ENCODE measurements at regions not wholly inside any gene's neighbourhood (a gene's known extent, or its start where the extent isn't known, plus 50 kb on each side); places are given as distances from the start of the nearest gene placed in this dataset.

- H3F3A ChIP-seq (ENCODE audit: insufficient read depth, low read length, poor library complexity, severe bottlenecking), result no peaks in the 10 kb centered on the region
- H3K79me2 ChIP-seq (replicated peaks; ENCODE audit: insufficient read depth, low read length), result no peaks in the 10 kb centered on the region
- H4K20me1 ChIP-seq (ENCODE audit: insufficient read depth), result no peaks in the 10 kb centered on the region
- H3K4me3 ChIP-seq (ENCODE audit: low read length), result no peak overlapping the region
- TF ChIP-seq SMC3 (conservative IDR thresholded peaks at IDR 0.05; ENCODE audit: poor library complexity), result no peak
- TF ChIP-seq CTCF (IDR thresholded peaks at IDR 0.05; ENCODE audit: poor library complexity, severe bottlenecking), result no peak
- no peak for TF ChIP-seq EP300 (conservative IDR thresholded peaks at IDR 0.05; ENCODE audit: poor library complexity, severe bottlenecking)
- no peak for TF ChIP-seq TAF1 (IDR thresholded peaks at IDR 0.05; ENCODE audit: low read depth)
- TF ChIP-seq REST (IDR thresholded peaks at IDR 0.05; ENCODE audit: borderline replicate concordance), result no peak
- TF ChIP-seq MXI1 (conservative IDR thresholded peaks at IDR 0.05; ENCODE audit: poor library complexity, severe bottlenecking), result no peak
- no peak for TF ChIP-seq EZH2 (IDR thresholded peaks at IDR 0.05; ENCODE audit: borderline replicate concordance, insufficient read depth, low read length, poor library complexity, severe bottlenecking)
- no peak for TF ChIP-seq POLR2AphosphoS5 (IDR thresholded peaks at IDR 0.05)
- no peak for TF ChIP-seq RAD21 (conservative IDR thresholded peaks at IDR 0.05)
- no peaks in the 10 kb centered on the region for H3K9me3 ChIP-seq (ENCODE audit: low read length)
- H3K4me2 ChIP-seq (ENCODE audit: low read length), result no peak overlapping the region
- H3K36me3 ChIP-seq (ENCODE audit: insufficient read depth, low read length), result no peaks in the 10 kb centered on the region
- no peak overlapping the region for H3K9ac ChIP-seq (ENCODE audit: low read length)
- H2AFZ ChIP-seq (ENCODE audit: low read depth, low read length), result no peak overlapping the region
- H3K27me3 ChIP-seq (ENCODE audit: insufficient read depth, low read depth, low read length), result peaks cover 43% of the 10 kb centered on the region
- no peak overlapping the region for H3K27ac ChIP-seq (ENCODE audit: low read length)
- no peaks in the 10 kb centered on the region for H3K9me2 ChIP-seq (ENCODE audit: insufficient read depth, low read length)
These were observed 377.2 kb downstream of the EN1 start for GRCh38 chr2:118470297-118470696.

GRCh38 chr2:118469103-118469502 is 378.3 kb downstream of the EN1 start:
- Histone ChIP-seq H3K27me3 (ENCODE audit: insufficient read depth, low read depth, low read length) (peaks cover 43% of the 10 kb centered on the region), H3K4me3 (ENCODE audit: low read length) (no peak overlapping the region)
- no peak for TF ChIP-seq EP300 (conservative IDR thresholded peaks at IDR 0.05; ENCODE audit: poor library complexity, severe bottlenecking)

More at GRCh38 chr2:118469103-118469502, 378.3 kb downstream of the EN1 start:
- Histone ChIP-seq H3K36me3 (ENCODE audit: insufficient read depth, low read length) (no peaks in the 10 kb centered on the region), H3K9me2 (ENCODE audit: insufficient read depth, low read length) (no peaks in the 10 kb centered on the region), H3F3A (ENCODE audit: insufficient read depth, low read length, poor library complexity, severe bottlenecking) (no peaks in the 10 kb centered on the region), H3K4me2 (ENCODE audit: low read length) (no peak overlapping the region), H2AFZ (ENCODE audit: low read depth, low read length) (no peak overlapping the region), H4K20me1 (ENCODE audit: insufficient read depth) (no peaks in the 10 kb centered on the region), H3K9ac (ENCODE audit: low read length) (no peak overlapping the region), H3K9me3 (ENCODE audit: low read length) (no peaks in the 10 kb centered on the region), H3K79me2 (replicated peaks; ENCODE audit: insufficient read depth, low read length) (no peaks in the 10 kb centered on the region), H3K27ac (ENCODE audit: low read length) (no peak overlapping the region)
